Activated naive CD8-positive, alpha-beta T cell treated with anti-CD3 and anti-CD28 coated beads for 36 hours (primary cell): ENCODE measurements at regions not wholly inside any gene's neighbourhood (a gene's known extent, or its start where the extent isn't known, plus 50 kb on each side); places are given as distances from the start of the nearest gene placed in this dataset.
A peak's percentile ranks its signal among the peaks of the same experiment; 100 is the strongest.
"Not testable (repeated sequence)": the region's sequence is repeated elsewhere in the genome, so short reads cannot be mapped to it uniquely, and the experiment has no call there.

Experiments used
- DNase-seq: peaks from one replicate; pipeline ENCODE4 v3.0.0; 2021
- H3K27ac Mint-ChIP-seq: one replicate; pipeline ENCODE4 v1.8.0; 2022; ENCODE audit warnings: mild to moderate bottlenecking, moderate library complexity, mixed read lengths
- H3K27me3 Mint-ChIP-seq: one replicate; pipeline ENCODE4 v1.8.0; 2022; ENCODE audit warnings: mild to moderate bottlenecking, mixed read lengths
- H3K36me3 Mint-ChIP-seq: one replicate; pipeline ENCODE4 v1.8.0; 2021; ENCODE audit warnings: mild to moderate bottlenecking, mixed read lengths
- H3K4me1 Mint-ChIP-seq: one replicate; pipeline ENCODE4 v1.8.0; 2021; ENCODE audit warnings: mixed read lengths
- H3K4me3 Mint-ChIP-seq: one replicate; pipeline ENCODE4 v1.8.0; 2022; ENCODE audit warnings: mild to moderate bottlenecking, moderate library complexity, mixed read lengths
- H3K9me3 Mint-ChIP-seq: one replicate; pipeline ENCODE4 v1.8.0; 2022; ENCODE audit warnings: mixed read lengths

- H3K4me3 Mint-ChIP-seq: no peak overlapping the region
- H3K27me3 Mint-ChIP-seq: no peaks in the 10 kb centered on the region
- H3K9me3 Mint-ChIP-seq: peaks cover 8% of the 10 kb centered on the region
- no peak for DNase-seq
- H3K4me1 Mint-ChIP-seq: peaks cover under 1% of the 10 kb centered on the region
- H3K36me3 Mint-ChIP-seq: no peaks in the 10 kb centered on the region
- no peak overlapping the region for H3K27ac Mint-ChIP-seq
Measured at GRCh38 chr1:182164273-182164672, 102.8 kb upstream of the ZNF648 start.

- H3K4me3 Mint-ChIP-seq: no peak overlapping the region
- no peaks in the 10 kb centered on the region for H3K4me1 Mint-ChIP-seq
- H3K27me3 Mint-ChIP-seq: no peaks in the 10 kb centered on the region
- peaks cover 8% of the 10 kb centered on the region for H3K9me3 Mint-ChIP-seq
- DNase-seq: no peak
- no peak overlapping the region for H3K27ac Mint-ChIP-seq
- no peaks in the 10 kb centered on the region for H3K36me3 Mint-ChIP-seq
Measured at GRCh38 chr1:182163821-182164223, 102.3 kb upstream of the ZNF648 start.

- Mint-ChIP-seq H3K4me1 (no peaks in the 10 kb centered on the region), H3K36me3 (no peaks in the 10 kb centered on the region), H3K27me3 (no peaks in the 10 kb centered on the region), H3K9me3 (peaks cover 11% of the 10 kb centered on the region), H3K27ac (no peak overlapping the region), H3K4me3 (no peak overlapping the region)
- no peak for DNase-seq
Measured at GRCh38 chr1:182159443-182159842, 97.9 kb upstream of the ZNF648 start.

- no peak overlapping the region for H3K4me3 Mint-ChIP-seq
- H3K27me3 Mint-ChIP-seq: no peaks in the 10 kb centered on the region
- peaks cover 5% of the 10 kb centered on the region for H3K4me1 Mint-ChIP-seq
- H3K9me3 Mint-ChIP-seq: peaks cover 13% of the 10 kb centered on the region
- H3K36me3 Mint-ChIP-seq: no peaks in the 10 kb centered on the region
- H3K27ac Mint-ChIP-seq: no peak overlapping the region
- no peak for DNase-seq
Measured at GRCh38 chr1:182157187-182157586, 95.7 kb upstream of the ZNF648 start.

- H3K27ac Mint-ChIP-seq, H3K36me3 Mint-ChIP-seq, DNase-seq, H3K4me3 Mint-ChIP-seq, H3K4me1 Mint-ChIP-seq, H3K27me3 Mint-ChIP-seq, H3K9me3 Mint-ChIP-seq: not testable (repeated sequence)
Measured at GRCh38 chr1:182154425-182154824, 92.9 kb upstream of the ZNF648 start.

- peaks cover 19% of the 10 kb centered on the region for H3K4me1 Mint-ChIP-seq
- no peak overlapping the region for H3K4me3 Mint-ChIP-seq
- H3K36me3 Mint-ChIP-seq: no peaks in the 10 kb centered on the region
- H3K27ac Mint-ChIP-seq: peak overlapping the region; percentile 57
- peaks cover 1% of the 10 kb centered on the region for H3K9me3 Mint-ChIP-seq
- no peaks in the 10 kb centered on the region for H3K27me3 Mint-ChIP-seq
- peak; percentile 9 for DNase-seq
Measured at GRCh38 chr1:182149411-182149965, 88.0 kb upstream of the ZNF648 start.

GRCh38 chr1:182147951-182148350 is 86.4 kb upstream of the ZNF648 start:
- Mint-ChIP-seq H3K4me1 (peaks cover 16% of the 10 kb centered on the region), H3K27me3 (peaks cover 4% of the 10 kb centered on the region), H3K36me3 (no peaks in the 10 kb centered on the region)

GRCh38 chr1:182147136-182147820 is 85.8 kb upstream of the ZNF648 start:
- Mint-ChIP-seq H3K9me3 (no peaks in the 10 kb centered on the region), H3K27me3 (peaks cover 8% of the 10 kb centered on the region), H3K36me3 (no peaks in the 10 kb centered on the region), H3K4me1 (peaks cover 16% of the 10 kb centered on the region), H3K27ac (no peak overlapping the region), H3K4me3 (no peak overlapping the region)
- DNase-seq: no peak

More at GRCh38 chr1:182147951-182148350, 86.4 kb upstream of the ZNF648 start:
- H3K4me3 Mint-ChIP-seq: no peak overlapping the region
- H3K27ac Mint-ChIP-seq: no peak overlapping the region
- no peak for DNase-seq
- no peaks in the 10 kb centered on the region for H3K9me3 Mint-ChIP-seq

- Mint-ChIP-seq H3K4me1 (peaks cover 16% of the 10 kb centered on the region), H3K9me3 (no peaks in the 10 kb centered on the region), H3K27me3 (peaks cover 8% of the 10 kb centered on the region), H3K36me3 (no peaks in the 10 kb centered on the region), H3K27ac (no peak overlapping the region), H3K4me3 (no peak overlapping the region)
- no peak for DNase-seq
Measured at GRCh38 chr1:182146286-182146685, 84.8 kb upstream of the ZNF648 start.

- DNase-seq: no peak
- Mint-ChIP-seq H3K4me3 (no peak overlapping the region), H3K27ac (no peak overlapping the region), H3K36me3 (no peaks in the 10 kb centered on the region), H3K27me3 (peaks cover 8% of the 10 kb centered on the region), H3K4me1 (peaks cover 16% of the 10 kb centered on the region), H3K9me3 (no peaks in the 10 kb centered on the region)
Measured at GRCh38 chr1:182145441-182145840, 83.9 kb upstream of the ZNF648 start.

GRCh38 chr1:182144646-182145030 is 83.1 kb upstream of the ZNF648 start:
- no peaks in the 10 kb centered on the region for H3K36me3 Mint-ChIP-seq
- no peaks in the 10 kb centered on the region for H3K9me3 Mint-ChIP-seq
- H3K4me1 Mint-ChIP-seq: peaks cover 13% of the 10 kb centered on the region
- H3K27ac Mint-ChIP-seq: no peak overlapping the region
- peaks cover 11% of the 10 kb centered on the region for H3K27me3 Mint-ChIP-seq
- H3K4me3 Mint-ChIP-seq: no peak overlapping the region
- no peak for DNase-seq

GRCh38 chr1:182143825-182144645 is 82.5 kb upstream of the ZNF648 start:
- H3K27ac Mint-ChIP-seq: no peak overlapping the region
- peaks cover 7% of the 10 kb centered on the region for H3K4me1 Mint-ChIP-seq

GRCh38 chr1:182143154-182143657 is 81.7 kb upstream of the ZNF648 start:
- no peak overlapping the region for H3K4me3 Mint-ChIP-seq
- DNase-seq: peak; percentile 78
- H3K27me3 Mint-ChIP-seq: peaks cover 11% of the 10 kb centered on the region
- H3K4me1 Mint-ChIP-seq: peaks cover 4% of the 10 kb centered on the region
- H3K9me3 Mint-ChIP-seq: no peaks in the 10 kb centered on the region
- no peak overlapping the region for H3K27ac Mint-ChIP-seq
- H3K36me3 Mint-ChIP-seq: no peaks in the 10 kb centered on the region

More at GRCh38 chr1:182143825-182144645, 82.5 kb upstream of the ZNF648 start:
- no peak overlapping the region for H3K4me3 Mint-ChIP-seq
- no peak for DNase-seq
- H3K27me3 Mint-ChIP-seq: peaks cover 11% of the 10 kb centered on the region
- no peaks in the 10 kb centered on the region for H3K36me3 Mint-ChIP-seq
- H3K9me3 Mint-ChIP-seq: no peaks in the 10 kb centered on the region

- Mint-ChIP-seq H3K27me3 (peaks cover 11% of the 10 kb centered on the region), H3K4me1 (peaks cover 4% of the 10 kb centered on the region), H3K4me3 (no peak overlapping the region), H3K36me3 (no peaks in the 10 kb centered on the region), H3K27ac (no peak overlapping the region), H3K9me3 (no peaks in the 10 kb centered on the region)
- DNase-seq: no peak
Measured at GRCh38 chr1:182142621-182143020, 81.1 kb upstream of the ZNF648 start.

- no peak for DNase-seq
- Mint-ChIP-seq H3K9me3 (no peaks in the 10 kb centered on the region), H3K4me3 (no peak overlapping the region), H3K27ac (no peak overlapping the region), H3K4me1 (peaks cover 16% of the 10 kb centered on the region), H3K36me3 (no peaks in the 10 kb centered on the region), H3K27me3 (peaks cover 11% of the 10 kb centered on the region)
Measured at GRCh38 chr1:182141040-182141439, 79.5 kb upstream of the ZNF648 start.
